Testis (tissue), 2 donors: ENCODE measurements at regions not wholly inside any gene's neighbourhood (a gene's known extent, or its start where the extent isn't known, plus 50 kb on each side); places are given as distances from the start of the nearest gene placed in this dataset.

ENCODE experiments used
- CTCF ChIP-seq, 3 experiments: fragments of 450-650 bp in 2 of 3; fragments of 200-600 bp in 1 of 3; sonication (generic) in 1 of 3; IDR thresholded peaks; one replicate each; pipeline ENCODE4 v1.5.1; 2016 to 2019; ENCODE audit warnings: antibody characterized with exemption in 3 of 3, mild to moderate bottlenecking in 2 of 3, moderate library complexity in 1 of 3
- POLR2A ChIP-seq: fragments of 450-650 bp; IDR thresholded peaks from one replicate; pipeline ENCODE4 v1.6.1; 2017; ENCODE audit warnings: antibody characterized with exemption, mild to moderate bottlenecking, moderate library complexity

- TF ChIP-seq CTCF (IDR thresholded peaks at IDR 0.05) (no peak), POLR2A (no peak)
These were observed 155.5 kb upstream of the STARD13 start for GRCh38 chr13:33441015-33441414.
